ENCODE measurements at regions not wholly inside any gene's neighbourhood (a gene's known extent, or its start where the extent isn't known, plus 50 kb on each side); places are given as distances from the start of the nearest gene placed in this dataset.

DNA sequence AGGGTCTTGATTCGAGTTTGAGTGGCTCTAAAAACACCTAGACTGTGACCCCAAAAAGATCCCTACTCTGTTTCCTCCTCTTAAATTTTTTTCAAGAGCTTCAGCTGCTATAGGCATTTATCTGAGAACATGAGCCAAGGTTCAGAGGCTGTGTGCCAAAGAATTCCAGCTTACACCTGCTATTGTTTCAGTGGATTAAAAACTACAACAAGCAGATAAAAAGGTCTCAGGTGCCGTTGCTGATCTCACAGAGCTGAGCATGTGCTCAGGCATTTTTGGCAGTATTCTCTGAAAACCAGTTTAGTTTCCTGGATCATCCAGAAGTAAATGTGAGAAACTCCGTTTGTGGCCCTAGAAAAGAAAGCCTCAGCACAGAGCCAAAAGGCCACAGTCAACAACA, 349.2 kb downstream of the DEPDC1B start:
- TF ChIP-seq, protein P1, sequence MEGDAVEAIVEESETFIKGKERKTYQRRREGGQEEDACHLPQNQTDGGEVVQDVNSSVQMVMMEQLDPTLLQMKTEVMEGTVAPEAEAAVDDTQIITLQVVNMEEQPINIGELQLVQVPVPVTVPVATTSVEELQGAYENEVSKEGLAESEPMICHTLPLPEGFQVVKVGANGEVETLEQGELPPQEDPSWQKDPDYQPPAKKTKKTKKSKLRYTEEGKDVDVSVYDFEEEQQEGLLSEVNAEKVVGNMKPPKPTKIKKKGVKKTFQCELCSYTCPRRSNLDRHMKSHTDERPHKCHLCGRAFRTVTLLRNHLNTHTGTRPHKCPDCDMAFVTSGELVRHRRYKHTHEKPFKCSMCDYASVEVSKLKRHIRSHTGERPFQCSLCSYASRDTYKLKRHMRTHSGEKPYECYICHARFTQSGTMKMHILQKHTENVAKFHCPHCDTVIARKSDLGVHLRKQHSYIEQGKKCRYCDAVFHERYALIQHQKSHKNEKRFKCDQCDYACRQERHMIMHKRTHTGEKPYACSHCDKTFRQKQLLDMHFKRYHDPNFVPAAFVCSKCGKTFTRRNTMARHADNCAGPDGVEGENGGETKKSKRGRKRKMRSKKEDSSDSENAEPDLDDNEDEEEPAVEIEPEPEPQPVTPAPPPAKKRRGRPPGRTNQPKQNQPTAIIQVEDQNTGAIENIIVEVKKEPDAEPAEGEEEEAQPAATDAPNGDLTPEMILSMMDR (conservative IDR thresholded peaks at IDR 0.05), result no peak
- TF ChIP-seq EZH2 (IDR thresholded peaks at IDR 0.05; ENCODE audit: low read depth), result no peak
